22Rv1 (cell line): ENCODE measurements at regions not wholly inside any gene's neighbourhood (a gene's known extent, or its start where the extent isn't known, plus 50 kb on each side); places are given as distances from the start of the nearest gene placed in this dataset.

ENCODE experiments used
- CTCF ChIP-seq: fragments of 450-650 bp; IDR thresholded peaks from 2 replicates; pipeline ENCODE4 v1.5.1; 2017; ENCODE audit warnings: mild to moderate bottlenecking
- ZFX ChIP-seq: fragments of 450-650 bp; IDR thresholded peaks from 2 replicates; pipeline ENCODE4 v1.6.1; 2017; ENCODE audit warnings: antibody characterized with exemption, borderline replicate concordance

DNA sequence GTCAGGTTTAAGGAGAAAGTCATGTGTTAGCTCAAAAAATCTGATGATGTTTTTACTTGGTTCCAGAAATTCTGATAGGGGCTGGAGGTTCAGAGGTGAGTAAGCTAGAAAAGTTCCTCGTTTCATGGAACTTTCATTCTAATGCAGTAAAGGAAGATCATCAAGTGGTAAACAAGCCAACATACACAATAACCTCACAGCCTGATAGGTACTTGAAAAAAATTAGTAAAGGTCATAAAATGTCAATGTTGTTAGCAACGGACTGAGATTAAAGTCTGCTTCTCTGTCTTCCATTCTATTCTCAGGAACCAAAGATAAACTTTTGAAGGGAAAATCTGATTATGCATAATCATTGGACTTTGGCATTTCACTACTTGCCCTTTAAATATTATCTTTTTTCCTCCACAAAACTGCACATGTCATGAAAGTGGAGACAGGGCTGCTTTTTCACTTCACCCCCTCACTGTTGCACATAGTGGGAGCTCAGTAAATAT lies 165.4 kb upstream of the MAF start:
- TF ChIP-seq CTCF (no peak), ZFX (no peak)
